ENCODE measurements at regions not wholly inside any gene's neighbourhood (a gene's known extent, or its start where the extent isn't known, plus 50 kb on each side); places are given as distances from the start of the nearest gene placed in this dataset.

- TF ChIP-seq POLR2AphosphoS5 (IDR thresholded peaks at IDR 0.05; ENCODE audit: borderline replicate concordance, low read depth, low read length) (no peak), EZH2 (IDR thresholded peaks at IDR 0.05) (no peak)
Measured at GRCh38 chr16:66309215-66309807, 57.2 kb upstream of the CDH5 start.
